HEK293 (cell line): ENCODE measurements at regions not wholly inside any gene's neighbourhood (a gene's known extent, or its start where the extent isn't known, plus 50 kb on each side); places are given as distances from the start of the nearest gene placed in this dataset.

ENCODE experiments used
- CTCF ChIA-PET: fragments of 350-600 bp; formaldehyde crosslinking; extraction: SDS; loops from one replicate; lab custom pipeline; 2021; ENCODE audit warnings: antibody characterized with exemption; lab: Yijun Ruan, JAX
- POLR2A ChIA-PET: fragments of 300-600 bp; formaldehyde crosslinking; extraction: SDS; loops from one replicate; lab custom pipeline; 2020; ENCODE audit warnings: antibody characterized with exemption, inconsistent platforms; lab: Yijun Ruan, JAX
- H3K27ac ChIP-seq: fragments of 200-500 bp; sonication (Bioruptor generic); 2 replicates; pipeline ENCODE4 v1.5.1; 2014; ENCODE audit warnings: low read depth, low read length, control low read depth, inconsistent platforms; ENCODE audit errors: extremely low read depth
- H3K36me3 ChIP-seq, 2 experiments: fragments of 200-500 bp in 1 of 2; sonication (Bioruptor generic) in 1 of 2; 1 replicate in 1 of 2; 2 replicates in 1 of 2; pipeline ENCODE4 v1.5.1; 2014 to 2017; ENCODE audit warnings: inconsistent platforms in 2 of 2, low read length in 2 of 2; ENCODE audit not compliant: control insufficient read depth in 2 of 2, insufficient read depth in 1 of 2
- H3K4me1 ChIP-seq: fragments of 200-500 bp; sonication (Bioruptor generic); 2 replicates; pipeline ENCODE4 v1.5.1; 2014; ENCODE audit warnings: mild to moderate bottlenecking, low read length, inconsistent platforms; ENCODE audit not compliant: control insufficient read depth, insufficient read depth
- H3K4me3 ChIP-seq: 2 replicates; pipeline ENCODE4 v1.5.1; 2011; ENCODE audit warnings: low read depth, mild to moderate bottlenecking, control low read depth, low read length, moderate library complexity
- H3K9me3 ChIP-seq: fragments of 200-500 bp; sonication (Bioruptor generic); 2 replicates; pipeline ENCODE4 v1.5.1; 2014; ENCODE audit warnings: low read depth, low read length, inconsistent platforms; ENCODE audit not compliant: control insufficient read depth, insufficient read depth
- EGR2 ChIP-seq: fragments of 450-650 bp; formaldehyde crosslinking; IDR thresholded peaks from 2 replicates; pipeline ENCODE4 v1.5.1; 2016; ENCODE audit warnings: low read depth, missing biosample characterization, missing genetic modification characterization
- HIC1 ChIP-seq: fragments of 450-650 bp; formaldehyde crosslinking; IDR thresholded peaks from 2 replicates; pipeline ENCODE4 v1.5.1; 2016; ENCODE audit warnings: missing biosample characterization, missing genetic modification characterization
- KLF8 ChIP-seq: fragments of 450-650 bp; formaldehyde crosslinking; IDR thresholded peaks from 2 replicates; pipeline ENCODE4 v1.5.1; 2016; ENCODE audit warnings: missing biosample characterization, missing genetic modification characterization
- PATZ1 ChIP-seq: fragments of 450-650 bp; formaldehyde crosslinking; IDR thresholded peaks from 2 replicates; pipeline ENCODE4 v1.5.1; 2016; ENCODE audit warnings: missing biosample characterization, missing genetic modification characterization
- SCRT1 ChIP-seq: fragments of 450-650 bp; formaldehyde crosslinking; IDR thresholded peaks from 2 replicates; pipeline ENCODE4 v1.5.1; 2016; ENCODE audit warnings: missing biosample characterization, missing genetic modification characterization, borderline replicate concordance
- SP2 ChIP-seq: fragments of 450-650 bp; formaldehyde crosslinking; IDR thresholded peaks from 2 replicates; pipeline ENCODE4 v1.5.1; 2016; ENCODE audit warnings: missing biosample characterization, missing genetic modification characterization
- SP3 ChIP-seq: fragments of 450-650 bp; formaldehyde crosslinking; IDR thresholded peaks from 2 replicates; pipeline ENCODE4 v1.5.1; 2016; ENCODE audit warnings: missing biosample characterization, missing genetic modification characterization
- ZBTB17 ChIP-seq: fragments of 450-650 bp; formaldehyde crosslinking; IDR thresholded peaks from 2 replicates; pipeline ENCODE4 v1.5.1; 2016; ENCODE audit warnings: missing biosample characterization, missing genetic modification characterization
- ZBTB7A ChIP-seq: fragments of 450-650 bp; formaldehyde crosslinking; IDR thresholded peaks from 2 replicates; pipeline ENCODE4 v1.5.1; 2016; ENCODE audit warnings: low read depth, missing biosample characterization, missing genetic modification characterization
- ZFP37 ChIP-seq: fragments of 450-650 bp; formaldehyde crosslinking; IDR thresholded peaks from 2 replicates; pipeline ENCODE4 v1.5.1; 2016; ENCODE audit warnings: missing biosample characterization, missing genetic modification characterization
- ZNF223 ChIP-seq: fragments of 450-650 bp; formaldehyde crosslinking; IDR thresholded peaks from 2 replicates; pipeline ENCODE4 v1.5.1; 2016; ENCODE audit warnings: missing biosample characterization, missing genetic modification characterization
- ZNF433 ChIP-seq: fragments of 450-650 bp; formaldehyde crosslinking; IDR thresholded peaks from 2 replicates; pipeline ENCODE4 v1.5.1; 2016; ENCODE audit warnings: missing biosample characterization, missing genetic modification characterization, low read depth
- ZNF48 ChIP-seq: fragments of 450-650 bp; formaldehyde crosslinking; IDR thresholded peaks from 2 replicates; pipeline ENCODE4 v1.5.1; 2016; ENCODE audit warnings: missing biosample characterization, missing genetic modification characterization
- ZNF529 ChIP-seq: fragments of 450-650 bp; formaldehyde crosslinking; IDR thresholded peaks from 2 replicates; pipeline ENCODE4 v1.5.1; 2017; ENCODE audit warnings: missing genetic modification characterization, missing biosample characterization; ENCODE audit not compliant: insufficient replicate concordance
- ZNF549 ChIP-seq: fragments of 450-650 bp; IDR thresholded peaks from 2 replicates; pipeline ENCODE4 v1.5.1; 2018; ENCODE audit warnings: missing biosample characterization, missing genetic modification characterization, mild to moderate bottlenecking, inconsistent platforms, moderate library complexity
- ZNF600 ChIP-seq: fragments of 450-650 bp; formaldehyde crosslinking; IDR thresholded peaks from 2 replicates; pipeline ENCODE4 v1.5.1; 2016; ENCODE audit warnings: missing biosample characterization, missing genetic modification characterization
- ZNF610 ChIP-seq: fragments of 450-650 bp; formaldehyde crosslinking; IDR thresholded peaks from 2 replicates; pipeline ENCODE4 v1.5.1; 2016; ENCODE audit warnings: missing biosample characterization, missing genetic modification characterization, borderline replicate concordance
- ZNF677 ChIP-seq: fragments of 450-650 bp; IDR thresholded peaks from 2 replicates; pipeline ENCODE4 v1.5.0; 2018; ENCODE audit warnings: missing biosample characterization, mild to moderate bottlenecking, missing genetic modification characterization, moderate library complexity
- ZNF701 ChIP-seq: fragments of 450-650 bp; formaldehyde crosslinking; IDR thresholded peaks from 2 replicates; pipeline ENCODE4 v1.5.1; 2016; ENCODE audit warnings: missing biosample characterization, missing genetic modification characterization
- ZNF777 ChIP-seq: fragments of 450-650 bp; formaldehyde crosslinking; IDR thresholded peaks from 2 replicates; pipeline ENCODE4 v1.5.1; 2017; ENCODE audit warnings: missing biosample characterization, missing genetic modification characterization, borderline replicate concordance
- ZNF792 ChIP-seq: fragments of 450-650 bp; formaldehyde crosslinking; IDR thresholded peaks from 2 replicates; pipeline ENCODE4 v1.5.1; 2016; ENCODE audit warnings: missing biosample characterization, missing genetic modification characterization
- TF ChIP-seq, protein P1 (sequence below): fragments of 450-650 bp; formaldehyde crosslinking; IDR thresholded peaks from 2 replicates; pipeline ENCODE4 v1.5.1; 2016; ENCODE audit warnings: missing biosample characterization, missing genetic modification characterization
- TF ChIP-seq, protein P2 (sequence below): fragments of 450-650 bp; formaldehyde crosslinking; IDR thresholded peaks from 2 replicates; pipeline ENCODE4; 2016; ENCODE audit warnings: missing biosample characterization, missing genetic modification characterization
- TF ChIP-seq, protein P3 (sequence below): fragments of 450-650 bp; formaldehyde crosslinking; IDR thresholded peaks from 2 replicates; pipeline ENCODE4 v1.5.1; 2017; ENCODE audit warnings: missing biosample characterization, missing genetic modification characterization
- TF ChIP-seq, protein P4 (sequence below): fragments of 450-650 bp; formaldehyde crosslinking; optimal IDR thresholded peaks from 2 replicates; pipeline ENCODE3; 2016; ENCODE audit warnings: missing biosample characterization, mild to moderate bottlenecking, missing genetic modification characterization

DNA sequence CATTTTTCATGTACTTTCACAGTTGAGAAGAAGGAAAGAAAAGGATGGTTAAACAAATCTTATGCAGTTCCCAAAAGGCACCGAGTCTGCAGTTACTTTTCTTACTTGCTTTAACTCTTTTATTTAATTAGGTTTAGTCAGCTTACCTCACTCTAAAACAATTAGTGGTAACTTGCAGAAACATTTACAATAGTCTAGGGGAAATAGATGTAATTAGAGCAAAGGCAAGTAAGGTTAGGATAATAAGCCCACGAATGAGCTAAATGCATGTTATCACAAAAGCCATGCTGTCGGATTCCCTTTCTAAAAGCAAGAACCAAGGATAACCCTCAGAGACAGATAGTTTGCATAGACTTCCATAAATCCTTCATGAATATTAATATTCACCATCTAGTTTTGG lies 82.0 kb upstream of the VCX2 start:
- POLR2A ChIA-PET, result no interaction called here
- H3K27ac ChIP-seq, result no peak overlapping the region
- H3K4me3 ChIP-seq, result no peak overlapping the region
- H3K36me3 ChIP-seq, result no peaks in the 10 kb centered on the region
- TF ChIP-seq HIC1 (no peak), EGR2 (no peak), SCRT1 (tag by site-specific recombination) (no peak), ZNF223 (tag by site-specific recombination) (no peak)
- TF ChIP-seq, protein P1, sequence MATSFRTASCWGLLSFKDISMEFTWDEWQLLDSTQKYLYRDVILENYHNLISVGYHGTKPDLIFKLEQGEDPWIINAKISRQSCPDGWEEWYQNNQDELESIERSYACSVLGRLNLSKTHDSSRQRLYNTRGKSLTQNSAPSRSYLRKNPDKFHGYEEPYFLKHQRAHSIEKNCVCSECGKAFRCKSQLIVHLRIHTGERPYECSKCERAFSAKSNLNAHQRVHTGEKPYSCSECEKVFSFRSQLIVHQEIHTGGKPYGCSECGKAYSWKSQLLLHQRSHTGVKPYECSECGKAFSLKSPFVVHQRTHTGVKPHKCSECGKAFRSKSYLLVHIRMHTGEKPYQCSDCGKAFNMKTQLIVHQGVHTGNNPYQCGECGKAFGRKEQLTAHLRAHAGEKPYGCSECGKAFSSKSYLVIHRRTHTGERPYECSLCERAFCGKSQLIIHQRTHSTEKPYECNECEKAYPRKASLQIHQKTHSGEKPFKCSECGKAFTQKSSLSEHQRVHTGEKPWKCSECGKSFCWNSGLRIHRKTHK, result no peak
- H3K9me3 ChIP-seq, result no peaks in the 10 kb centered on the region
- CTCF ChIA-PET, result interaction anchor here (0.6 to 0.7 kb wide), 2 partner anchors 111 to 480 kb away, joined by 3 read pairs; no protein-coding TSS in a partner anchor
- H3K4me1 ChIP-seq, result no peaks in the 10 kb centered on the region

GRCh38 chrX:8254401-8254800 lies 83.3 kb upstream of the VCX2 start:
- Histone ChIP-seq H3K27ac (no peak overlapping the region), H3K4me3 (no peak overlapping the region), H3K9me3 (no peaks in the 10 kb centered on the region), H3K4me1 (no peaks in the 10 kb centered on the region), H3K36me3 (no peaks in the 10 kb centered on the region)
- ChIA-PET POLR2A (no interaction called here), CTCF (interaction anchor here (0.6 kb wide), 1 partner anchor 25 kb away, joined by 3 read pairs; no protein-coding TSS in a partner anchor)
- TF ChIP-seq ZNF610 (no peak), KLF8 (tag by site-specific recombination) (no peak), ZNF48 (tag by site-specific recombination) (no peak), ZFP37 (tag by site-specific recombination) (no peak), SP2 (tag by site-specific recombination) (no peak), ZBTB17 (no peak), ZNF677 (no peak), ZBTB7A (tag by site-specific recombination) (no peak), ZNF549 (tag by site-specific recombination) (no peak)
- TF ChIP-seq, protein P2, sequence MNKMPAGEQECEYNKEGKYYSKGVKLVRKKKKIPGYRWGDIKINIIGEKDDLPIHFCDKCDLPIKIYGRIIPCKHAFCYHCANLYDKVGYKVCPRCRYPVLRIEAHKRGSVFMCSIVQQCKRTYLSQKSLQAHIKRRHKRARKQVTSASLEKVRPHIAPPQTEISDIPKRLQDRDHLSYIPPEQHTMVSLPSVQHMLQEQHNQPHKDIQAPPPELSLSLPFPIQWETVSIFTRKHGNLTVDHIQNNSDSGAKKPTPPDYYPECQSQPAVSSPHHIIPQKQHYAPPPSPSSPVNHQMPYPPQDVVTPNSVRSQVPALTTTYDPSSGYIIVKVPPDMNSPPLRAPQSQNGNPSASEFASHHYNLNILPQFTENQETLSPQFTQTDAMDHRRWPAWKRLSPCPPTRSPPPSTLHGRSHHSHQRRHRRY (tag by site-specific recombination), result no peak

DNA sequence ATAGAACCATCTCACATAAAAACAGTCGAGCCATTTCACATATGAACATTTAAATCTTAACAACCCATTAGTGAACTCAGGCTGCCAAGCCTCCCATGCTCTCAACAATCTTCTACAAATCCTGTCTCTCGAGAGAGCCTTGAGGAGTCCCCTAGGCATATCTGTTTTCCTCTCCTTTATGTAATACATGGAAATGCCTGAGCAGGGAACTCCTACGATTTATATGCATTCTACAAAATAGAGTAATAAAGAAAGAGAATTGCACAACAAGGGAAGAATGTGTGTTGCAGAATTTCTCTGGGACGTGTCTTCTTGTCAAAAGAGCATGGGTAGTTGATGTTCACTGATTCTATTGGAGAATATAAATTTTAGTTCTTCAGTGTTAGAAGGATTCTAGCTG lies 101.8 kb upstream of the VCX2 start:
- ChIA-PET CTCF (no interaction called here), POLR2A (no interaction called here)
- no peak for TF ChIP-seq ZNF529
- TF ChIP-seq ZNF792 (tag by site-specific recombination), result no peak
- TF ChIP-seq SP2 (tag by site-specific recombination), result no peak
- TF ChIP-seq ZNF433 (tag by site-specific recombination), result no peak
- TF ChIP-seq, protein P3, sequence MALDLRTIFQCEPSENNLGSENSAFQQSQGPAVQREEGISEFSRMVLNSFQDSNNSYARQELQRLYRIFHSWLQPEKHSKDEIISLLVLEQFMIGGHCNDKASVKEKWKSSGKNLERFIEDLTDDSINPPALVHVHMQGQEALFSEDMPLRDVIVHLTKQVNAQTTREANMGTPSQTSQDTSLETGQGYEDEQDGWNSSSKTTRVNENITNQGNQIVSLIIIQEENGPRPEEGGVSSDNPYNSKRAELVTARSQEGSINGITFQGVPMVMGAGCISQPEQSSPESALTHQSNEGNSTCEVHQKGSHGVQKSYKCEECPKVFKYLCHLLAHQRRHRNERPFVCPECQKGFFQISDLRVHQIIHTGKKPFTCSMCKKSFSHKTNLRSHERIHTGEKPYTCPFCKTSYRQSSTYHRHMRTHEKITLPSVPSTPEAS (tag by site-specific recombination), result no peak
- no peak for TF ChIP-seq ZNF701 (tag by site-specific recombination)
- no peak for TF ChIP-seq PATZ1
- no peak for TF ChIP-seq ZNF600 (tag by site-specific recombination)
- TF ChIP-seq SP3 (tag by site-specific recombination), result no peak
- no peak for TF ChIP-seq ZNF777 (tag by site-specific recombination)
- TF ChIP-seq, protein P4, sequence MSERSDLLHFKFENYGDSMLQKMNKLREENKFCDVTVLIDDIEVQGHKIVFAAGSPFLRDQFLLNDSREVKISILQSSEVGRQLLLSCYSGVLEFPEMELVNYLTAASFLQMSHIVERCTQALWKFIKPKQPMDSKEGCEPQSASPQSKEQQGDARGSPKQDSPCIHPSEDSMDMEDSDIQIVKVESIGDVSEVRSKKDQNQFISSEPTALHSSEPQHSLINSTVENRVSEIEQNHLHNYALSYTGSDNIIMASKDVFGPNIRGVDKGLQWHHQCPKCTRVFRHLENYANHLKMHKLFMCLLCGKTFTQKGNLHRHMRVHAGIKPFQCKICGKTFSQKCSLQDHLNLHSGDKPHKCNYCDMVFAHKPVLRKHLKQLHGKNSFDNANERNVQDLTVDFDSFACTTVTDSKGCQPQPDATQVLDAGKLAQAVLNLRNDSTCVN, result no peak

More for the DNA sequence above, 101.8 kb upstream of the VCX2 start:
- no peak overlapping the region for H3K27ac ChIP-seq
- H3K36me3 ChIP-seq, result no peaks in the 10 kb centered on the region
- H3K4me1 ChIP-seq, result no peaks in the 10 kb centered on the region
- H3K4me3 ChIP-seq, result no peak overlapping the region
- no peaks in the 10 kb centered on the region for H3K9me3 ChIP-seq
